Lung (tissue), 9 donors: ENCODE measurements at regions not wholly inside any gene's neighbourhood (a gene's known extent, or its start where the extent isn't known, plus 50 kb on each side); places are given as distances from the start of the nearest gene placed in this dataset.
"Not testable (repeated sequence)": the region's sequence is repeated elsewhere in the genome, so short reads cannot be mapped to it uniquely, and the experiment has no call there.

Experiments
- ATAC-seq: fragments of 200-7000 bp; cut with Tn5 transposase; one replicate; pipeline ENCODE4 v1.9.1; 2020; ENCODE audit warnings: moderate number of reproducible peaks; ENCODE audit not compliant: insufficient read depth, low FRiP score
- DNase-seq, 3 donors: peaks; one replicate each; pipeline ENCODE4 v3.0.0-alpha.2; 2013 to 2017
- H3K27ac ChIP-seq, 2 donors: one replicate each; pipeline ENCODE4 v1.5.1; 2013; ENCODE audit warnings: mild to moderate bottlenecking in 2 of 2, moderate library complexity in 2 of 2, control low read depth in 1 of 2, inconsistent platforms in 1 of 2, low read depth in 1 of 2, low read length in 1 of 2
- H3K27me3 ChIP-seq, 3 donors: one replicate each; pipeline ENCODE4 v1.5.1; 2013; ENCODE audit warnings: low read length in 2 of 3; ENCODE audit not compliant: control insufficient read depth in 3 of 3, insufficient read depth in 3 of 3
- H3K36me3 ChIP-seq, 4 donors: one replicate each; pipeline ENCODE4 v1.5.1; 2013; ENCODE audit warnings: low read length in 4 of 4, mild to moderate bottlenecking in 1 of 4, moderate library complexity in 1 of 4; ENCODE audit not compliant: control insufficient read depth in 4 of 4, insufficient read depth in 4 of 4
- H3K4me1 ChIP-seq, 5 donors: one replicate each; pipeline ENCODE4 v1.5.1; 2013; ENCODE audit warnings: low read length in 5 of 5, mild to moderate bottlenecking in 2 of 5, moderate library complexity in 1 of 5; ENCODE audit not compliant: control insufficient read depth in 5 of 5, insufficient read depth in 5 of 5
- H3K4me3 ChIP-seq: one replicate; pipeline ENCODE4 v1.5.1; 2013; ENCODE audit warnings: mild to moderate bottlenecking, control low read depth, moderate library complexity
- H3K9ac ChIP-seq, 2 donors: one replicate each; pipeline ENCODE4 v1.5.1; 2013; ENCODE audit warnings: low read length in 2 of 2, control low read depth in 1 of 2; ENCODE audit not compliant: insufficient read depth in 1 of 2
- H3K9me3 ChIP-seq, 4 donors: one replicate each; pipeline ENCODE4 v1.5.1; 2013; ENCODE audit warnings: low read length in 3 of 4, mild to moderate bottlenecking in 1 of 4, moderate library complexity in 1 of 4; ENCODE audit not compliant: control insufficient read depth in 4 of 4, insufficient read depth in 3 of 4
- WGBS, 2 donors: extraction: QIAGEN DNeasy Blood & Tissue Kit; methylation state at CpG; one replicate each; pipeline ENCODE4 v1.1.7; 2013; 5-methylcytosine and 5-hydroxymethylcytosine counted together
- donor health status: Bipolar disorder and iron deficiency.
- donor health status: healthy.
- donor health status: DM: yes; HTN: yes; CAD: no.

DNA sequence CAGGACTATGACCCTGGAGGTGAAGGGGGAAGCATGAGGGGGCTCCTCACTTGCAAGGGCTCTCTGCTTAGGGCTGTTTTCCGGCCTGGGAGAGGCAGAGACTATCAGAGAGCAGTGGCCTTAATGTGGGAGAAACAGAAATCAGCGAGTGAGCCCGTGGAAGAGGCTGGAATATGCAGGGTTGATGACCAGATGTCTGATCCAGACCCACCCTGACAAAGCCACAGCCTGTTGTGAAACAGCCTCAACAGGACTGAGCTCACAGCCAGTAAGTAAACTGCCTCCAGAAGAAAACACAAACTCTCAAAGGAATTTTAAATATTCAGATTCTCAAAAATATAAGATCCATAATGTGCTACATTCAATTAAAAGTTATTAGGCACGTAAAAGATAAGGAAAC, 213.7 kb downstream of the ATP6V0E2 start:
- not testable (repeated sequence) for H3K27ac ChIP-seq, H3K9me3 ChIP-seq, H3K36me3 ChIP-seq, ATAC-seq, H3K27me3 ChIP-seq, H3K4me1 ChIP-seq, DNase-seq, H3K9ac ChIP-seq, H3K4me3 ChIP-seq
- 75% methylated on average over 4 of the region's 4 CpGs for WGBS, 2 donors

DNA sequence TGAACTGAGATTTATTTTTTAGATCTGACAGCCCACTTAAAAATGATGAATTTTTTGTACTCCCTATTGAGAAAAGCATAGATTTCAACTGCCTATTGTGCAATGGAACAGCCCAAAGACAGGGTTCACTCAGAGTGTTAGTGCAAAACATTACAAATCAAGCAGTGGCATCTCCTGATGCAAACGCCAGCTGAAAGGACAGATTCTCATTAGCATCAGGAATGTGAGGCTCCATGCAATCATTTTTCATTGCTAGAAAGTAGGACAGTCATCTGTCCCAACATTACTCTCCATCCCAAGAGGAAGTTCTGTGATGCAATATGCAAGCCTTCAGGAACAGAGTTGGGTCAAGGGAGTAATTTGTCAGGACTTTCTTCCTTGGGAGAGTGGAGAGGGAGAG, 215.4 kb downstream of the ATP6V0E2 start:
- not testable (repeated sequence) for ATAC-seq, H3K4me1 ChIP-seq, H3K36me3 ChIP-seq, H3K9ac ChIP-seq, H3K4me3 ChIP-seq, H3K27me3 ChIP-seq, DNase-seq, H3K9me3 ChIP-seq, H3K27ac ChIP-seq
- 30 to 50% methylated on average over 1 of the region's 1 CpG for WGBS, 2 donors

DNA sequence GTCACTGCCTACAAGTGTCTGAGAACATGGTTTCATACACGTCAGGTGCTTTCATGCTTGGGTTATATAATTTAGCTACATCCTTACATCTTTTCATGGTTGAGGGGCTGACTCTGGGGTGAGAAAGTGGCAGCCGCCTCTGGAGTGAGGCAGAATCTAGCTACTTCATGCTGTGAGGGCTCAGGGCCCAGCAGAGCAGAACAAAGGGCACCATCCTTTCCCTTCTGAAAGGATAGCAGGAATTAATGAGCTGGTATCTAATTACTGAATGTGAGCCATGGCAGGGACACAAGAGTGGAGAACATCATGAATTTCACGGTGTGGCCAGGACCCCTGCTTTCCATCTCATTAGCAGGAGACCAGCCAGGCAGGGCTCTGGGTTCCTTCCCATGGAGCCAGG, 217.0 kb downstream of the ATP6V0E2 start:
- H3K9me3 ChIP-seq, H3K27me3 ChIP-seq, ATAC-seq, H3K27ac ChIP-seq, H3K9ac ChIP-seq, H3K36me3 ChIP-seq, H3K4me3 ChIP-seq, H3K4me1 ChIP-seq, DNase-seq: not testable (repeated sequence)
- 79 to 80% methylated on average over 3 of the region's 3 CpGs for WGBS, 2 donors

DNA sequence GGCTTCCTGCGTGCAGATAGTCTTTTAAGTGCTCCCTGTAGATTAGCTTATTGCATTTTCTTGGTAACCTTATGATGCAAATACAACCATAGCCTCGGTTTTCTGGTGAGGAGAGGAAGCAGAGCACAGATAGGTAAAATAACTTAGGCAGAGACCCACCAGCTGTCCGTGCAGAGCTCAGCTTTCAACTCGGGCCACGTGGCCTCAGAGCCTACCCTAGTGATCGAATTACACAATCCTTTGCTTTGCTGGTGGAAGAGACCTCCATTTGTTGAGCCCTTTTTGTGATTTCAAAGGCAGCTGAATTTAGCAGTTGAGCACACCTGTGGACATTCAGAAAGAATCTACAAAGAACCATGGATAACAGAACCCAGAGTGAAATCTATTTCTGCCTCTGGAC, 220.1 kb downstream of the ATP6V0E2 start:
- DNase-seq, result not testable (repeated sequence)
- 52 to 76% methylated on average over 6 of the region's 6 CpGs for whole genome bisulfite sequencing, 2 donors

DNA sequence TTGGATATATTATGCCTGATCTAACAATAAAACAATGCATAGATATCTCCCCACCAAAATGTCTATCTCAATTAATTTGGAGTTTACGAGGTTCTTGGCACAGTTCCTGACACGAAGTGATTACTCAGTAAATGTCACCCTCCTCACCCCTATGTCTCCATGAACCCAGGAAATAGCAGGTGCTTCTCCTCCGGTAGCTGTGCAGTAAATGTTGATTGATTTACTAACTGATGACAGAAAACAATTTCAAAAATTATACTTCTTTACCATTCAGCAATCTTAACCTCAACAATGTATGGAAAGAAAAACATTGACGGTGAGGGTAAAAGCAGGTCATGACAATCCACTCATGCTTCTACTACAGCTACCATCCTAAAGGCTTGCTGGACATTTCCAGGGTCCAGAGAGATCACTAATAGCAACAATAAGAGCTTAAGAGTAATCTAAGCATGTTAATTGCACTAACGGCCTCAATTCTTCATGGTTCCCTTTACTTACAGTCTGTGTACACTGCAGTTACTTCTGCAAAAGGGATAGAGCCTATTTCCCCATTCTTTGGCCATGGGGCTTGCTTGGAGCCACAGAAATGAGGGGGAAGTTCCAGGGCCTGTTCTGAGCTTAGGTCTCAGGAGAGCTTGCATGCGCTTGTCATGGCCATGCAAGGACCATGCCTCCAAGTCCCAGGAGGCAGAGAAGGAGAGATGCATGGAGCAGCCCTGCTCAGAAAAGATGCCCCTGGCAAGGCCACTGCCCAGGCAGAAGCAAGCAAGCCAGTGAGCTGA, 222.6 kb downstream of the ATP6V0E2 start:
- not testable (repeated sequence) for DNase-seq, H3K9me3 ChIP-seq, H3K4me3 ChIP-seq, H3K27ac ChIP-seq, H3K27me3 ChIP-seq, H3K9ac ChIP-seq, H3K36me3 ChIP-seq, H3K4me1 ChIP-seq
- WGBS, 2 donors, result 49 to 62% methylated on average over 6 of the region's 6 CpGs
- ATAC-seq, result peak; percentile 57

More for the DNA sequence above, 220.1 kb downstream of the ATP6V0E2 start:
- not testable (repeated sequence) for ATAC-seq, H3K27ac ChIP-seq, H3K27me3 ChIP-seq, H3K4me3 ChIP-seq, H3K9me3 ChIP-seq, H3K36me3 ChIP-seq, H3K4me1 ChIP-seq, H3K9ac ChIP-seq

DNA sequence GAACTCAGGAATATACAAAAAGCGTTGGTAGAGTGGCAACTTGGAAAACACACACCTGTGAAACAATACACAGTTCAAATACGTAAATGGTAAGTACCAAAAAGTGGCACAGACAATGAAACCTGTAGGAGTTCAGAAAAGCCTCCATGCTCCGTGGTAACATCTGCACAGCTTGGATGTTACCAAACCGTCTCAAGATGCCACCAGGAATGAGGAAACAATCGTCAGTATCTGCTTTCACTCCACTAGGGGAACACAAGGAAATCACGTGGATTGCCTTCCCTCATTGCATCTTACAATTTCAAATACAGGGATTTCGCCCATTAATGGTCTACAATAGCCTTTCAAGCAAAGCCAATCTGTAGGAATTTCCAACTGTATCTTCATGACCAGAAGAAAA, 224.6 kb upstream of the LRRC61 start:
- H3K27me3 ChIP-seq, H3K4me1 ChIP-seq, H3K9me3 ChIP-seq, DNase-seq, ATAC-seq, H3K36me3 ChIP-seq, H3K27ac ChIP-seq, H3K4me3 ChIP-seq, H3K9ac ChIP-seq: not testable (repeated sequence)
- WGBS, 2 donors, result 56 to 69% methylated on average over 6 to 7 of the region's 7 CpGs

DNA sequence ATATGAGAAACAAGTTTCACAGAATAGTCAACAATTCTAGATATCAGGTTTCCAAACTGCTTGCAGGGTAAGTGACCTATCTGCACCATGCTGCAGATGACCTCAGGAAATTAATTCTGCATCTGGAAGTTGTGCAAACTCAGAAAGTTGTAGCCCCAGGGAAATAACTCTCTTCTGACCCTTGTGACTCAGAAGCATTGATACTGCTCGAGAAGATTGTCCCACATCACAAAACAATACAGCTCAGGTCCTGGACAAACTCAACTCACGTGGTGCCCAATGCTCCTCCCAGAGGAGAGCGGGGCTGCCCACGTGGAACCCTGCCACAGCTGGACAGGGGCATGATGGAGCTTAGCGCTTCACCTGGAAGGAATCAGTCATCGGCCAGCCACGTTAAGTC, 221.9 kb upstream of the LRRC61 start:
- 82 to 85% methylated on average over 7 of the region's 7 CpGs for WGBS, 2 donors
- H3K27ac ChIP-seq, result not testable (repeated sequence)

DNA sequence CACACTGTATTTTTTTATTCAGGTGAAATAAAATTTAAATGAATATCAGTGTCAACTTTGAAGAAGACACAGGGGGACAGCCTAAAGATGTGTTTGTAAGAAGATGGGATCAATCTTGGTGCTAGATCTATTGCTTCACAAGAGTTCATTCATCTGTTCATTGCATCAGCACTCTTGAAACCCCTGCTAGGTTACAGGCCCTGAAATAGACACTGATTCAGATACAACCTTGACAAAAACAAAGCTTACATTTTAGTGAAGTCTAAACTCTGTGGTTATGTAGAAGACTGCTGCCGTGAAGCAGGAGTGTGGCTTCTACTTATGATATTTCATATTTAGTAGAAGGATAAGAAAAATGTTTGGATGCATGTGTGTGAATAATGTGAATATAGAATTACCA, 215.9 kb upstream of the LRRC61 start:
- 94 to 95% methylated on average over 1 of the region's 1 CpG for WGBS, 2 donors
- not testable (repeated sequence) for H3K9ac ChIP-seq, H3K36me3 ChIP-seq, H3K4me1 ChIP-seq, H3K27me3 ChIP-seq, H3K4me3 ChIP-seq, H3K27ac ChIP-seq, H3K9me3 ChIP-seq, ATAC-seq, DNase-seq

More for the DNA sequence above, 221.9 kb upstream of the LRRC61 start:
- H3K27me3 ChIP-seq, H3K36me3 ChIP-seq, H3K9me3 ChIP-seq, ATAC-seq, H3K9ac ChIP-seq, DNase-seq, H3K4me3 ChIP-seq, H3K4me1 ChIP-seq: not testable (repeated sequence)
